Bronchial epithelial cell (primary cell): ENCODE measurements at regions not wholly inside any gene's neighbourhood (a gene's known extent, or its start where the extent isn't known, plus 50 kb on each side); places are given as distances from the start of the nearest gene placed in this dataset.

Source experiments
- DNase-seq: peaks from one replicate; pipeline ENCODE4 v3.0.0-alpha.2; 2010; ENCODE audit warnings: low read depth
- FAIRE-seq: peaks from 2 replicates; lab custom pipeline; 2011; peaks lifted over from hg19 to GRCh38; lab: Jason Lieb, UNC
- H3K27me3 ChIP-seq: 2 replicates; pipeline ENCODE4 v1.5.1; 2011; ENCODE audit warnings: low read length; ENCODE audit not compliant: control insufficient read depth, insufficient read depth
- H3K36me3 ChIP-seq: 2 replicates; pipeline ENCODE4 v1.5.1; 2011; ENCODE audit warnings: low read length; ENCODE audit not compliant: control insufficient read depth, insufficient read depth
- H3K4me3 ChIP-seq: 2 replicates; pipeline ENCODE4 v1.5.1; 2011; ENCODE audit warnings: mild to moderate bottlenecking, low read depth, low read length, control low read depth
- TF ChIP-seq, protein P1 (sequence below): IDR thresholded peaks from 2 replicates; pipeline ENCODE4 v1.5.1; 2011; ENCODE audit warnings: mild to moderate bottlenecking, moderate library complexity, low read length, control low read depth, inconsistent platforms; ENCODE audit not compliant: insufficient read depth, severe bottlenecking

DNA sequence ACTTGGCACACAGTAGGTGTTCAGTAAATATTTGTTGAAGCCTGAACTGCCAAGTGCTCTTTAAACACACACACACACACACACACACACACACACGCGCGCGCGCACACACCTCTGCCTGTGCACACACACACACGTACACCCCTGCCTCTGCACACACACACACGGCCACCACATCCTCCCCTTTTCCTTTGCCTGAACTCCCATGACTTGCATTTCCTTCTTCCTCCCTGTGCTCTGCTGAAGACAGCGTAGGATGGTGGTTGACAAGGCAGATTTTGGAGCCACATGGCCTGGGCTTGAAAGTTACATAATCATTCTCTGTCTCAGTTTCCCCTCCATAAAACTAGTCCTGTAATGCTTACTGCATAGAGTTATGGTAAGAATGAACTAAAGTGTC lies 712.3 kb downstream of the PTPRU start:
- TF ChIP-seq, protein P1, sequence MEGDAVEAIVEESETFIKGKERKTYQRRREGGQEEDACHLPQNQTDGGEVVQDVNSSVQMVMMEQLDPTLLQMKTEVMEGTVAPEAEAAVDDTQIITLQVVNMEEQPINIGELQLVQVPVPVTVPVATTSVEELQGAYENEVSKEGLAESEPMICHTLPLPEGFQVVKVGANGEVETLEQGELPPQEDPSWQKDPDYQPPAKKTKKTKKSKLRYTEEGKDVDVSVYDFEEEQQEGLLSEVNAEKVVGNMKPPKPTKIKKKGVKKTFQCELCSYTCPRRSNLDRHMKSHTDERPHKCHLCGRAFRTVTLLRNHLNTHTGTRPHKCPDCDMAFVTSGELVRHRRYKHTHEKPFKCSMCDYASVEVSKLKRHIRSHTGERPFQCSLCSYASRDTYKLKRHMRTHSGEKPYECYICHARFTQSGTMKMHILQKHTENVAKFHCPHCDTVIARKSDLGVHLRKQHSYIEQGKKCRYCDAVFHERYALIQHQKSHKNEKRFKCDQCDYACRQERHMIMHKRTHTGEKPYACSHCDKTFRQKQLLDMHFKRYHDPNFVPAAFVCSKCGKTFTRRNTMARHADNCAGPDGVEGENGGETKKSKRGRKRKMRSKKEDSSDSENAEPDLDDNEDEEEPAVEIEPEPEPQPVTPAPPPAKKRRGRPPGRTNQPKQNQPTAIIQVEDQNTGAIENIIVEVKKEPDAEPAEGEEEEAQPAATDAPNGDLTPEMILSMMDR: no peak
- DNase-seq: no peak
- no peak for FAIRE-seq
- Histone ChIP-seq H3K4me3 (no peak overlapping the region), H3K27me3 (no peaks in the 10 kb centered on the region), H3K36me3 (no peaks in the 10 kb centered on the region)

GRCh38 chr1:29946057-29946456 lies 709.7 kb downstream of the PTPRU start:
- H3K27me3 ChIP-seq: no peaks in the 10 kb centered on the region
- no peaks in the 10 kb centered on the region for H3K36me3 ChIP-seq
- TF ChIP-seq, protein P1: no peak
- no peak for FAIRE-seq
- H3K4me3 ChIP-seq: no peak overlapping the region
- no peak for DNase-seq

DNA sequence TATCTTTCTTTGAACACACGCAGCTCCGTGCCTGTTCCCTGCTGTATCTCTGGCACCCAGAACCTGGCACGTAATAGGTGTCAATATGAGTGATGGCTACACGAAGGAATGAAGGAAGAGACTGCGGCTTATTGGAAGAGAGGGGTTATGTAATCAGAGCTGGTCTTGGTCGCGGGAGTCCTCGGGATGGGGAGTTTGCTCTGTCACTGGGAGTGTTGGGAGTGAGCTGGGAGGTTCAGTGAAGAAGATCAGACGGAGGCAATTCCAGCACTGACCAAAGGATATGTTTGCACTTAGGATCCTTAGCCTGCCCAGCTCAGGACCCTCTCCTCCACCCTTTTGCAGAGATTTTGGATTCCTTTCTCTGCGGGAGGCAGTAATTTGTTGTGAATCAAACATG lies 709.1 kb downstream of the PTPRU start:
- FAIRE-seq: no peak
- H3K27me3 ChIP-seq: no peaks in the 10 kb centered on the region

DNA sequence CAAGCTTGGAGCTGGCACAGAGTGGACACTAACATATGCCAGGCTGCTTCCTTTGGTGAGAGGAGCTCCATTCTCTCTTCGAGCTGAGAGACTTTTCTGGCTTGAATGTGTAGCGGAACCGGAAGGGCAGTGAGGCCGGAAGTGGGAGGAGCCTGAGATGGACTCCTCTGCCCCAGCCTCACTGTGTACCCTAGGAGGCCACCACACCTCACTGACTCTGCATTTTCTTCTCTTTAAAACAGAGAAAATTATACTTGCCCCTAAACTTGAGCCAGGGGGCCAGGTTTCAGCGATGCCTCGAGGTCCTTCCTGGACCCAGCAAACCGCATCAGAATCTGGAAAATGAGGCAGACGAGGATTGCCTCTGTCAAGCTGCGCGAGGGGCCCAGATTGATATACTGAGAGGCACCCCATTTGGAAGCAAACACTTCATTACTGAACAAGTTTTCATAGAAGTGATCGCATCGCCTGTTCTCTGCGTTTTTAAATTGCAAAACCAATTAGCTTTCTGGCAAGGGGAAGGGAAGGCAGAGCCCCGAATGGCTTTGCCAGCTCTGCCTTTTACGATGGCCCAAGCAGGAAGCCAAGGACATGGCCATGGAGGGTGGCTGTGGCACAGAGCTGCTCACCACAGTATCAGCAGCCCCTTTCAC lies 708.1 kb downstream of the PTPRU start:
- TF ChIP-seq, protein P1: no peak
- no peak for DNase-seq
- H3K4me3 ChIP-seq: no peak overlapping the region
- H3K36me3 ChIP-seq: no peaks in the 10 kb centered on the region
- FAIRE-seq: peak; percentile 95
- H3K27me3 ChIP-seq: no peaks in the 10 kb centered on the region

More for the DNA sequence above, 709.1 kb downstream of the PTPRU start:
- TF ChIP-seq, protein P1: no peak
- no peak for DNase-seq
- H3K4me3 ChIP-seq: no peak overlapping the region
- no peaks in the 10 kb centered on the region for H3K36me3 ChIP-seq

- Histone ChIP-seq H3K4me3 (no peak overlapping the region), H3K36me3 (no peaks in the 10 kb centered on the region), H3K27me3 (no peaks in the 10 kb centered on the region)
- FAIRE-seq (peak; percentile 62), DNase-seq (no peak)
- TF ChIP-seq, protein P1: no peak
Observed at GRCh38 chr1:29943034-29943433, 706.7 kb downstream of the PTPRU start.

DNA sequence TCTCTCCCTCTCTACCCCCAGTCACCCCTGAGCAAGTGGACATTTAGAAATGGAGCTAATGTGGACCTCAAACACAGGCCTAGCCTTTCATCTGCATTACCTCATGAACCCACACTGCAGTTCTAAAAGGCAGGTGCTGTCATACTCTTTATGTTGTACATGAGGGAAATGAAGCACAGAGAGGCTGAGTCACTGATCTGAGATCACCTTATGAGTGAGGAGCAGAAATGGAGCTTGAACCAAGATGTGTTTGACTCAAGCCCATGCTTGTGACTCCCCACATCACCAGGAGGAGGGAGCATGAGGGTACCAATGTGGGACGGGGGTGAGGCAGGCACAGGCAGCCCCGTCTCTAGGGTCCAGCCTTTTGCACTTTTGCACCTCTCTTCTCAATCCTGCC lies 702.8 kb downstream of the PTPRU start:
- TF ChIP-seq, protein P1: no peak
- Histone ChIP-seq H3K4me3 (no peak overlapping the region), H3K27me3 (no peaks in the 10 kb centered on the region), H3K36me3 (no peaks in the 10 kb centered on the region)
- FAIRE-seq (no peak), DNase-seq (peak; percentile 64)
